NCI-H128 (cell line): ENCODE measurements at regions not wholly inside any gene's neighbourhood (a gene's known extent, or its start where the extent isn't known, plus 50 kb on each side); places are given as distances from the start of the nearest gene placed in this dataset.

Source experiments
- DNase-seq: peaks from one replicate; lab custom pipeline; 2025; ENCODE audit not compliant: unreplicated experiment; lab: John Stamatoyannopoulos, UW

DNA sequence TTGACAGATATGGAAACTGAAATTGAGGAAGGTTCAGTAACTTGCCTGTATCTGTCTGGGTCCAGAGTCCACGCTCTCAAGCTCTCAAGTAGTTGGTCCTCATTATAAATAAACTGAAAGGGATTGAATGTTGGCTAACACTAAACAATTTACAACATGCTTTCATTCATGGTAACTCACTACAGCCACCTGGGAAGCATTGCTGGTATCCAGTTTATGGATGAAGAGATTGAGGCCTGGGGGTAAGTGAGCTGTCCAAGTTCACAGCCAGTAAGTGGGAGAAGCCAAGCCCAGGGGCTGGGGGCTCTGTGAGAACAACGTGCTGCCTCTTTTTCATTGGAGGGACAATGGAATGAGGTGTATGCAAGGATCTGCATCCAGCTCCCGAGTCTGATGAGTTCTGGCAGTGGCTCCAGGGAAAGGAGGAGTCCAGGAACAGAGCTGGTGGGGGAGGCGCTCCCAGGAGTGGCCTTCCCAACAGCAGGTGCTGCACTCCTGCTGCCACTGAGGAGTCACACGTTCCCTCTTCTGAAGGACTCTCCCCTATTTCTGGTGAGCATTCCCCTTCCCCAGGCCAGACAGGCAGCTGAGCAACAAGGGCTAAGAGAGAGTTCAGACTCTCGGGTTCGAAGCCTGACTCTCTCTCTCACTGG, 175.8 kb downstream of the CSNK2A3 start:
- DNase-seq, result no peak

DNA sequence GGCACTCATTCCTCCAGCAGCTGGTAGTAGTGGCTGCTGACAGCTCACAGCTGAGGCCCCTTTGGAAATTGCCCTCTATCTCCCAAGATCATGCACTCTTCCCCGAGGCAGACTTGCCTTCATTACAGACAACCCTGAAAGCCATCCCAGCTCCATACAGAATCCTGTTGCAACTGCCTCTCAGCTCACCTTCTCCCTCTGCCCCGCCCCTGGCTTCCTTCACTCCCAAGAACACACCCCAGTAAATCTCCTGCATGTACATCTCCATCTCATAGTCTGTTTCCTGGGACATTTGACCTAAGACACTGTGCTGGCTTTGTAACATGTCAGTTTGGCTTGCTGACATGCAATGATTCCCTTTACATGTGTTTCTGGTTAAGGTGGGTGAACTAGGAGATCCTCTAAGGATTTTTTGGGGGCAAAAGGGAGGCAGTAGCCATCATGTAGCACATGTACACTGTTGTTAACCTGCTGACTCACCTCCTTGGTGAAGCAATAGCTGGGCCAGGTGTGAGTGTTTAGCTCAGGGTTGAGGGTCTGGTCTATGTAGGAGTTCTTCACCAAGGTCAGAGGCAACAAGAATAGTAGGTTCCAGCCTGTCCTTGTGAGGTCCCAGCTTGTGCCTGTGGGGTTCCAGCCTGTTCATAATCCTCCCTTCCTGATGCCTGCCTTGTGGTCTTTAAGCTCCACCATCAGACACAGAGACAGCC, 179.6 kb downstream of the CSNK2A3 start:
- no peak for DNase-seq

DNA sequence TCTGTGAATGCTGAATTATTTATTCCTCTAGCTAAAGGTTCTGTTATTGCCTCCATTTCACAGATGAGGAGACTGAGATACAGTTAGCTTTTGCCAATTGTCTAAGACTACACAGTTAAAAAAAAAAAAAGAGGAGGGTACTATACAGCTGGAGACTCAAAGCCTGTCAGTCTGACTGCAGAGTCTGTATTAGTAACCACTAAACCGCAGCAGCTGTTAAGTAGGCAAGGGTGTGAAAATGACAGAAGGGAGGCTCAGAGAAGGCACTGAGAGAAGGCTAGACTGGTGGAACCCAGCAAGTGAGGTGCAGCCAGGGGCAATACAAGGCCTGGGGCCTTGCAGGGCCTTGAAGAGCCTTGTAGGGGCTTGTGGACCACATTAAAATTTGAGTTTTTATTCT, 181.2 kb downstream of the CSNK2A3 start:
- DNase-seq, result no peak

DNA sequence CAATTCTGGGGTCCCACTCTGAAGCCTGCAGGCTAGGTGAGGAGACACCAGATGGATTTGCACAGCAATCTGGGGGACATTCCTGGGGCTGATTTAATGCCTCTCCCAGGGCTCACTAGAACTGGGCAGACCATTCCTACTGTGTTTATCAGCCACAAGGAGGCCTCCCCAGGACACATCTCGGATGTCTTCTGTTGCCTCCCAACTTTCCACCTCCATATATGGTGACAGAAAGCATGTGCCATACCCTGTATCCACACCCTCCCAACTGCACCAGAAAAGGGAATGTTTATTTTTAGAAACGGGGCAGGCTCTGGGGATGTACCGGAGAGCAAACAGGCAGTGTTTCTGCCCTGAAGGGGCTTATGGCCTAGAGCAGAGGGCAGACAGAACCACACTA, 181.8 kb downstream of the CSNK2A3 start:
- DNase-seq, result no peak

DNA sequence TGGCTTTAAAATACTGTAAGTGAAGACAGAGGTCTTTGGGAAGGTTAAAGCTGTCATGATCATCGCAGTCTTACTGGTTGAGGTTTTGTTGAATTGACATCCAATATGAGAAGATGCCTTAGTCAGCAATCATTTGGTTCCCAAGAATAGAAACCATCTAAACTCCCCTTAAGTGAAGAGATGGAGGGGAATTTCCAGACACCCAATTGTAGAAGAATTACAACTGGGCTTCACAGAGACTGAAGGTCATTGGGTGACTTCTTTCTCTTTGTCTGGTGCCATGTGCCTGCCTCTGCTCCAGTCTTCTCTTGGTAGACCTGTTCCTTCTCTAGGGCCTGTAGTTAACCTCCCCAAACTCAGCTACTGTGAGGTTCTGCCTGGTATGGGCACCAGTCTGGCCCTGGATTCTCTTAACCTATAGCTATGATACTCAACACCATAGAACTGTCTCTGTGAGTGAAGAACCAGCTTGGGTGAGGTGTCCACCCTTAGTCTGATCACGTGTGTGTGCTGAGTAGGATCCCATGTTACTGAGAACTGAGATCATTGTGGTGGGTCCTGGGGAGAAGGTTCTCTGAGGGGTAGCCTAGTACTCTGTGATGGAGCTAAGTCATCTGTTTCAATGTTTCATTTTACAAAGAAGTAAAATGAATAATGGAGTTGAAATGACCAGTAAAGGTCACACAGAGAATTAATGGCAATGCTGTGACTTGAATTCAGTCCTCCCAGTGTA, 182.5 kb downstream of the CSNK2A3 start:
- DNase-seq, result no peak

DNA sequence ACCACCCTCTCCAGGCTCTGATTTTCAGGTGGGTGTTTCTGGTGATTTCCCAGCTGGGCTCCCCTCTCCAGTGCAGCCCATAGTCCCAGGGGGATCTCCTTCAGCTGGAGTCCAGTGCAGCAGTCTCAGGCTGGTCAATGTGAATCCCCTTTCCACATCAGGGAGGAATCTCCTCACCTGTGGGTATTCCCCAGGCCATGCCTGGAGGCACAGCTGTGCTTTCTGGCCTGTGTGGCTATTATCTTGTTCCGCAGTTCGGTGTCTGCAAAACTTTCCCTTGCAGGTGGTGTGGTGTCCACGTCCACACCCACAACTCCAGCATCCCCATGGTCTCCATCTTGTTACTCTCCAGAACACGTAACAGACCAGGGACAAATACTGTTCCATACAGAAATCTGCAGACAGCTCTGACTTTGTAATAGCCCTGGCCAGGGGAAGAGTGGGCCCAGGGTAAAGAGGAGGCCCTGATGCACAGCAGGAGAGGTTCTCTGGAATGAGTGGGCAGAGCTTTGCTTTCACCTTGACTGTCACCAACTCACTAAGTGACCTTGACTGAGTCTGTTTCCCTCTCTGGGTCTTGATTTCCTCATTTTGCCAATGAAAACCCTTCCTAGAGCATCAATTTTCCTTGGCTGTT, 183.2 kb downstream of the CSNK2A3 start:
- no peak for DNase-seq

DNA sequence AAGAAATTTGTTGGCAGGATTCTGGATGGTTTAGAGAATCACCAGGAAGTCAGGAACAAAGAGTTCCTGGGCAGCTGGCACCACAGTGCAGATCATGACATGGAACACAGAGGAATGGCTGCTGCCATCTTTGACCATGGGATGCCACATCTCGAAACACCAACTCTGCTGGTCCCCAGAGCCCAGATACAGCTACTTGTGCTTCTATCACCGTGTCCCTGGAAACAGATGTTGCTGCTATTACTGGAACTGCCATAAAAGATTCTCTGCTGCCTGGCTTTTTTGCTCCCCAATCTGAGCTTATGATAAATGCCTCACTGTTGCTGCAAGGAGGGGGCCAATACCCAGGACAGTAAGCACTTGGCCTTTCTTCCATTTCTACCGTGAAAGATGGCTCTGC, 185.2 kb downstream of the CSNK2A3 start:
- no peak for DNase-seq

DNA sequence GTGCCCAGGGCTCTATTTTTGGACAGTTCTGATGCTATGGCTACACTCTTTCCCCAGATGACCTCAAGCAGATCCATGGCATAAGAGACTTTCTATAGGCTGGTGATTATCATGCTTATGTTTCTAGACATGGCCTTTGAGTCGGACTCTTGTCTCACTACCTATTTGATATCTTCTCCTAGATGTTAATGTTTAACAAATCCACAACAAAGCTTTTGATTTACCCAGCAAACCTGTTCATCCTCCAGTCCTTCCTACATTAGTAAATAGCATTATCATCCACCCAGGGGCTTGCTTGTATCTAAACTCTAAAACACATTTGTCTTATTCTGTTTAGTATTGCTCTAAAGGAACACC, 188.7 kb downstream of the CSNK2A3 start:
- DNase-seq, result no peak

DNA sequence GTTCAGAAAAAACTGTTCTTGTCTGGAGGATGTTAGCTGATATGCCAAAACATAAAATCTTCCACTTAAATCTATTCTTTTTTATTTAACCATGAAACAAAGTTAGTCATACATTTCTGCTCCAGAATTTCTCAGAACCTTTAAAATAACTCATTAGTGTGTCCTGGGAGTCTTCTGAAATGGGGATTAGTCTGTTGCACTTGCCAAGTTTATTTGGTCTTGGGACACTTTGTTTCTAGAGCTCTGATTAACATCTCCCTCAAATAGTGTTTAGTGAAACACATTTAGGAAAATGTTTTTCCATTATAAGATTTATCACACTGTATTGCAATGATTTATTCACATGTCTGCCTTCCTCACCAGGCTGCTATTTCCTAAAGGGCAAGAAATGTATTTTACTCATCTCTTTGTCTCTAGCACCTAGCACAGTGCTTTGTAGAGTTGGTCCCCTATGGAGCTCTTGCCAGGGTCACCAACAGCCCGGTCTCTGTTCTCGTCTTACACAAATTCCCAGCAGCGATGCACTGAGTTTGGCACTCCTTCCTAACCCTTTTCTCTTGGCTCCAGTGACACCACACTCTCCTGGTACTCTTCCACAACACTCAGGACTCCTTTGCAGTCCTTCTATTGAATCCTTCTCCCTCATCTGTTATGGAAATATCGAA, 189.2 kb downstream of the CSNK2A3 start:
- no peak for DNase-seq

DNA sequence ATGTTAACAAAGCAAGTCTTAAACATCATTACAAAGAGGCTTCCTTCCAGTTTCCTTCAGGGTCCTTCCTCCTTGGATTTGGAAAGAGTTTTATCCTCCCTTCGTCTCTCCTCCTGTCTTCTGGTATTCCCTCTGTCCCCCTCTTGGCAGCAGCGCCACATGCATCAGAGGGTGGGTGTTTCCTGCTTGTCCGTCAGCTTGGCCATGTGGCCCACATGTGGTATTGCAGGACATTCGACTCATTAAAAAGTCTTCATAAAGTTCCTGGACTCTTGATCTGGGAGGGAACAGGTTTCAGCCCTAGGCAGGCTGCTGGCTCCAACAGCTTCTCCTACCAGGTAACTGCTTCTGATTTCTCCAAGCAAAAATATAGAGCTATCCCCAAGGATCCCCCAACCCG, 189.8 kb downstream of the CSNK2A3 start:
- no peak for DNase-seq

DNA sequence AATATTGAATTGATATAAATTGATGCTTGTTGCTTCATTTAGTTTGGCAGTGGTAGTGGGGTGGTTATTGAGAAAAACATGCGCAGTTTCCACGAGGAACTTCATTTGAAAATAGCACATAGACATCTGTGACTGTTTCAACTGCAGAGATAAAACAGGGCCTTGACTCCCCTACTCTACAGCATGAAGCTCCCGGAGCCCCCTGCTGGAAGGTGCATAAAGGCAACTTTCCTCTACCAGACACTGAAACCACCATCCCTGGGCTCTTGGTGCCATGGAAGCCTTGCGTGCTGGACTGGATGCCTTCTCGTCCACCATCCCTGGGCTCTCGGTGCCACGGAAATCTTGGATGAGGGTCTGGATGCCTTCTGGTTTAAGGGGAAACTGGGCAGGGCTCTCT, 195.9 kb downstream of the CSNK2A3 start:
- no peak for DNase-seq

DNA sequence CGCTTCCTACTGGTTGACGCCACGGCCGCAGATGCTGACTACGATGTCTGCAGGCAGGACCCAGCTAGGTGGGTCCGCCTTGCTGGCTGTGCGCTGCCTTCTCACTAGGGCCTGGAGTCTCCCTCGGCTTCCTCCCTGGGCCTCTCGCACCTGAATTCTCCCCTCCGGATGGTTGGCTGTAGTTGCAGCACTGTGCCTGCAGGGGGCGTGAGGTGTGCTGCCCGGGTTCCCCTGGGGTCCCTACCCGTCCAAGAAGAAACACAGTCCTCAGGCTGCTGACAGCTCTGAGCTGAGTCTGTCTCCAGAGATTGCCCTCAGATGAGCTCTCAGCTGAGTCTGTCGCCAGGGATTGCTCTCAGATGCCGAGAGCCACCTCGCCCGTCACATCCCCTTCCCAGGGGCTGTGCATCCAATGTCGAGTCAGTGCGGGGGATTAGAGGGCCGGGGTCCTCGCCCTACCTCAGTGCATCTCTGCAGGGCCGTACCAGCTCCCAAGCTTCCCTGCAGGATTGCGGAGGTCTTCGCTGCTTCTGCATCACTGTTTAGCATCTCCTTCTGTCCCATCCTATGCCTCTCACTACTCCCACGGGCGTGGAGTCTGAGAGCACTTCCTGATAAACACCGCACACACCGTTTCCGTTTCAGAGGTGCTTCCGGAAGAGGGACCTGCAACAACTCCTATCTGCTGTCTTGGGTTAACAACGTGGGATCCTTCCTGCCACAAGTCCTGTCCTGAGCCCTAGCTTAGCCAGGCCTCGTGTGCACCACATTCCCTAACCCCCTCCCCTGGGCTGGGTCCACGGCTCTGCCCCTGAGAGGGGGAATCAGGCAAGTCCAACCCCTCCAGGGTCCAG, 196.9 kb downstream of the CSNK2A3 start:
- no peak for DNase-seq

DNA sequence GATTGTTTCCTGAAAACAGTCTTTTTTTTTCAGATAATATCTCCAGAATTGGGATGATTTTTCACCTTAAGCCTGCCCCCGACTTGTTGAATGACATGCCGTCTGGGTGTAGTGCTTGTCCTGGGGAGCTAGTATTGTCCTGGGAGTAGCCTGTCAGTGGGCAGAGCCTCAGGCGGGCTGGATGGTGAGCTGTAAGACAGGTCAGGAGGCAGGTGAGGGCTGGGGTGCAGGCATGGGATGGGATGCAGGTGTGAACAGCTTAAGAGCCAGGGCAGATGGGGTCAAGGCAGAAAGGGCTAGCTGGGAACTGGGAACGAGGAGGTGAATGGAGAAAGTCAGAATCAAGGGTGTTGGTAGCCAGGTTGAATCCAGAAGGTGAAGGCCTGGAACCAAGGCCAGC, 200.2 kb downstream of the CSNK2A3 start:
- DNase-seq, result no peak

DNA sequence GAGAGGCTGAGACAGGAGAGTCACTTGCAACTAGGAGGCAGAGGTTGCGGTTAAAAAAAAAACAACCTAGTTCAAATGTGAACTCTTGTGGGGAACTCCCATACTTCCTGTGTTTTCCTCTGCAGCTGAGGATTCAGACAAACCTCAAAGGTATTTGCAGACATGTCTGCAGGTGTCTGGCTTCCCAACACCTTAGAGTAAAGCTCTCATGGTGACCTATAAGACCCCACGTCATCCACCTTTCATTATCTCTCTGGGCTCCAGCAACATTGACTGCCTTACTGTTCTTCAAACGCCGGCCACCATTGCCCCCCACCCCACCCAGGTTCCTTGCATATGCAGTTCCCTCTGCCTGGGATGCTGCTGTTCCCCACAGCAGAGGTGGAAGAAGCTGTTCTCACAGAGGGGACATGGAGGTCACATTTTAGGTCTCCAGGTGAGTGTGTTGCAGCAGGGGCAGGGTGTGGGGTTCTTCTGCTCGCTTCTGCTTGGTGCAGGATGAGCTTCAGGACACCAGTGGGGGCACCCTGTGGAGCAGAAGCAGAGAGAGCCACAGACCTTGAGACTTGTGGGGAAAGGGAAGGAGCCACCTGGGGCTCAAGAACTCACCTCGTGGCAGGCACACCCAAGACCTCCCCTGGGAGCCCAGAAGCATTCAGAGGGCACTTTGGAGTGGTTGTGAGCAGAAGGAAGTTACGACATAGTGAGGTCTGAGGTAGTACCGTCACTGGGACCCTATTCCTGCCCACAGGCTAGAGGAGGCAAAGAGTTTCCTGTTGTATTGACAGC, 203.2 kb downstream of the CSNK2A3 start:
- DNase-seq, result no peak

DNA sequence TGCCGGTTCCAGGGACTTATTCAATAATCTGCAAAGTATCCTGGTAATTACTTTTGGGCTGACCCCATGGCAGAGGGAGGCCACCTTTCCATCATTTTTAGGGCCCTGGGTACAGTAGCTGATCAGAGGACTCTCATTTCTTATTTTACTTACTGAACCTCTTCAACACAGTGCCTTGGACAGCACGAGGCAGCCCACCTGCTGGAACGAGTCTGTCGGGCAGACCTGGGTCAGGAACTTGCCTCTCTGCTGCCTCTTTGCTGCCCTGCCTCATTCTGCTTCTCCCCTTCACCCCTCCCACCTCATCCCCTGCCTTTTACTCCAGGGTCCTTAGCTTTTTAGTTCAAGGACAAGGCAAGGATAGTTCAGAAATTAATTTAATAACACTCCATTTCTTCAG, 204.5 kb downstream of the CSNK2A3 start:
- no peak for DNase-seq

DNA sequence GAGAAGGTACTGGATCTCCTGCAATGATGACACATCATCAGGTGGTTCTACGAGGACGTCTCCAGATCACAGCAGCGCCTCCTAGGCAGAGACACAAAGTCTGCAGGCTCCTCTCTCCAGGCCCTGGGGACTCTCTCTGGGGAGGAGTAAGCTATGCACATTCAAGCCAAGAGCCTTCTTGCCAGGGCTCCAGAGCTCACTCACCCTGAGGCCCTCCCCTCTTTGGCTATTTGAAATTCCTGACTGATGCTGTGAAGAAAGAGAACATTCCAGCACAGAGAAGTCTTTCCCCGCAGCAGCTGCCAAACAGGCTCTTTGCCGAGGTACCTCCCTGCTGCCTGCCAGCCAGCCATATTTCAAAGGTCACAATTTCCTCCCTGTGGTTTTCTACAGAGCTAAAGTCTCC, 204.9 kb downstream of the CSNK2A3 start:
- no peak for DNase-seq

DNA sequence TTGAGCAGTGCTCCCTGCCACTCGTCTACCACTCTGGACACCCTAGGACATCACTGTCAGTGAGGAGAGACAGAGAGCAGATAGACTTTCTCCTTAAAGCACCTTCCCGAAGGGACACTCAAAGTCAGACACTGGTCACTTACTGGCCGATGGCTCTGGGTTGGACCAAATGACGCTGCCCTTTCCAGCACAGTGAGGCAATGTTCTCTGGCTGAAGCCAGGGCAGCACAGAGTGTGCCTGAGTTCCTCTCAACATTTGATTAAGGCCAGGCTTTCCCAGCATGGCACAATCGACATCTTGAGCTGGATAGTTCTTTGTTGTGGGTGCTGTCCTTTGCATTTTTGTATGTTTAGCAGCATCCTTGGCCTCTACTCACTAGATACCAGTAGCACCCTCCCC, 206.2 kb downstream of the CSNK2A3 start:
- no peak for DNase-seq

DNA sequence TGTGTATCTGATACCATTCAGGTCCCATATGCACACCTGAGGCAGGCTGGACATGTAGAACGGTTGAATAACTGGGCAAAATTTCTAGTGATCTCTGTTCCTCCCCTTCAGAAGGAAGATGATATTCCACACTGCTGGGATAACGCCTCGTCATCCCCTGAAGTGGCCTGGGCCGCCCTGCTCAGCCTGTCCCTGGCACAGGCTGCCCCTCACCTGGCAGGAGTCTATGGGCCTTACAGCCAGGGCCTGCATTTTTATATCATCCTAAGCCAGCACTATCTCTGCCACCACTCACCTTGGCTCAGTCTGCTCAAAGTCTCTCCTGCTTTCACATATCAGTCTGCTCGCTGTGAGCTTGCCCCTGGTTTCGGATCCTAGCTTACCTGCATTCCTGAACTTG, 209.2 kb downstream of the CSNK2A3 start:
- DNase-seq, result no peak

DNA sequence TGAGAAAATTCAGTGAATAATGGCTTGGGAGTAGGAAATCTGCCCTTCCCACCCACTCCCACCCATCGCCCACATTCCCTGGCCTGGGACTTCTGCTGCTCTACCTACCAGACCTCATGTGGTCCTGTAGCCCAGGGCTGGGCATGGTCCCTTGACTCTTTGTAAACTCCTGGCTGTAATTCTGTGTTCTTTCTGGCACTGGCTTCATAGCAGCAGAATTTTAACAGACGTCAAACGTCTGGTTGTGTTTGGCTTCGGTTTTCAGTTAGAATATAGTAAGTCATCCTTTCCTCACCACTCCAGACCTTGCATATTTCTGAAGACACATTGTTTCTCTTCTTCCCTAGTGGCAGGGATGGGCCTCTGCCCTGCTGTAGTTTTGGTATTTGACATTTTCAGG, 210.6 kb downstream of the CSNK2A3 start:
- DNase-seq, result no peak

DNA sequence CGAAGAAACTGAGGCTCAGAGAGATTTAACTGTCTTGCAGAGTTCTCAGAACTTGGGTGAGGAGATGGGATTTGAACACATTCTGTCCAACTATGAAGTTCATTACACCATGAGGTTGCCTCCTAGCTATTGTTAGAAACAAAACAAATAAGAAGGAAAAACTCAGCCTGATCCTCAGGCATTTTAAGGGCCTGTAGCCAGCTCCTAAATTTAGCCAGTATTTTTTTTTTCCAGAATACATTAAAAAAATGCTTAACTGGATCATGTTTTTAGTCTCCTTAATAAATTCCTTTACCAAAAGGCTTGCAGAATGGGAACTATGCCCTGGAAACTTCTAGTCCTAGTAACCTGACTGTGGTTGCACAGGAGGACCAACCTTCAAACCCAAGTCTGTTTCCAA, 212.0 kb downstream of the CSNK2A3 start:
- no peak for DNase-seq
